Lung (tissue), 11 donors: ENCODE measurements at regions not wholly inside any gene's neighbourhood (a gene's known extent, or its start where the extent isn't known, plus 50 kb on each side); places are given as distances from the start of the nearest gene placed in this dataset.

Experiments used
- ATAC-seq: fragments of 200-7000 bp; cut with Tn5 transposase; one replicate; pipeline ENCODE4 v1.9.1; 2020; ENCODE audit warnings: moderate number of reproducible peaks; ENCODE audit not compliant: insufficient read depth, low FRiP score
- DNase-seq, 3 donors: peaks; one replicate each; pipeline ENCODE4 v3.0.0-alpha.2; 2013 to 2017
- H3K27ac ChIP-seq, 2 donors: one replicate each; pipeline ENCODE4 v1.5.1; 2013; ENCODE audit warnings: mild to moderate bottlenecking in 2 of 2, moderate library complexity in 2 of 2, control low read depth in 1 of 2, inconsistent platforms in 1 of 2, low read depth in 1 of 2, low read length in 1 of 2
- H3K27me3 ChIP-seq, 3 donors: one replicate each; pipeline ENCODE4 v1.5.1; 2013; ENCODE audit warnings: low read length in 2 of 3; ENCODE audit not compliant: control insufficient read depth in 3 of 3, insufficient read depth in 3 of 3
- H3K36me3 ChIP-seq, 4 donors: one replicate each; pipeline ENCODE4 v1.5.1; 2013; ENCODE audit warnings: low read length in 4 of 4, mild to moderate bottlenecking in 1 of 4, moderate library complexity in 1 of 4; ENCODE audit not compliant: control insufficient read depth in 4 of 4, insufficient read depth in 4 of 4
- H3K4me1 ChIP-seq, 5 donors: one replicate each; pipeline ENCODE4 v1.5.1; 2013; ENCODE audit warnings: low read length in 5 of 5, mild to moderate bottlenecking in 2 of 5, moderate library complexity in 1 of 5; ENCODE audit not compliant: control insufficient read depth in 5 of 5, insufficient read depth in 5 of 5
- H3K4me3 ChIP-seq: one replicate; pipeline ENCODE4 v1.5.1; 2013; ENCODE audit warnings: mild to moderate bottlenecking, control low read depth, moderate library complexity
- H3K9ac ChIP-seq, 2 donors: one replicate each; pipeline ENCODE4 v1.5.1; 2013; ENCODE audit warnings: low read length in 2 of 2, control low read depth in 1 of 2; ENCODE audit not compliant: insufficient read depth in 1 of 2
- H3K9me3 ChIP-seq, 4 donors: one replicate each; pipeline ENCODE4 v1.5.1; 2013; ENCODE audit warnings: low read length in 3 of 4, mild to moderate bottlenecking in 1 of 4, moderate library complexity in 1 of 4; ENCODE audit not compliant: control insufficient read depth in 4 of 4, insufficient read depth in 3 of 4
- WGBS, 2 donors: extraction: QIAGEN DNeasy Blood & Tissue Kit; methylation state at CpG; one replicate each; pipeline ENCODE4 v1.1.7; 2013; 5-methylcytosine and 5-hydroxymethylcytosine counted together
- TF ChIP-seq, protein P1 (sequence below): IDR thresholded peaks from 2 replicates; pipeline ENCODE4 v1.5.1; 2012; ENCODE audit warnings: mild to moderate bottlenecking; ENCODE audit errors: control extremely low read depth, extremely low read depth
- donor health status: control.
- donor health status: control.
- donor health status: Bipolar disorder and iron deficiency.
- donor health status: healthy.
- donor health status: DM: yes; HTN: yes; CAD: no.

DNA sequence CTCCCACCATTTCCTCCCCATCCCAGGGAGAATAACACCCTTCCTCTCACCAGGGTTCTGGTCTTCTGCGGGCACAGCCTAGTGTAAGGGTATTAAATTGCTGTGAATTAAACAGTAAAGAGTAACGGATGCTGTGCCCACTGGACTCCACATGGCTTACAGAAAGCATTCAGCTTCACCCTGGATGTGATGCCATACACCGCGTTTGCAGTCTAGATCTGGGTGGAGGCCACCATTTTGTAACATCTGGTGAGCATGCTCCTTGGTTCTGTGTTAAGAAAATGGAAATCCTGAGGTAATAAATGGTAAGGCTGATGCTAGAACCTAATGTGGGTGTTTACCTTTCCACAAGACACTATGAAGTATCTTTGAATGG lies 331.8 kb upstream of the B3GAT1 start:
- Histone ChIP-seq H3K4me1 (peaks cover 0 to 9% (median 0%) of the 10 kb centered on the region in 5 donors), H3K27me3 (peaks cover 0 to 6% (median 4%) of the 10 kb centered on the region in 3 donors), H3K4me3 (no peak overlapping the region), H3K9ac (no peak overlapping the region), H3K9me3 (peaks cover 0 to 2% (median 0%) of the 10 kb centered on the region in 4 donors), H3K27ac (no peak overlapping the region), H3K36me3 (no peaks in the 10 kb centered on the region)
- ATAC-seq (no peak), DNase-seq (no peak)
- 82 to 94% methylated on average over 4 of the region's 4 CpGs for WGBS, 2 donors
- TF ChIP-seq, protein P1, sequence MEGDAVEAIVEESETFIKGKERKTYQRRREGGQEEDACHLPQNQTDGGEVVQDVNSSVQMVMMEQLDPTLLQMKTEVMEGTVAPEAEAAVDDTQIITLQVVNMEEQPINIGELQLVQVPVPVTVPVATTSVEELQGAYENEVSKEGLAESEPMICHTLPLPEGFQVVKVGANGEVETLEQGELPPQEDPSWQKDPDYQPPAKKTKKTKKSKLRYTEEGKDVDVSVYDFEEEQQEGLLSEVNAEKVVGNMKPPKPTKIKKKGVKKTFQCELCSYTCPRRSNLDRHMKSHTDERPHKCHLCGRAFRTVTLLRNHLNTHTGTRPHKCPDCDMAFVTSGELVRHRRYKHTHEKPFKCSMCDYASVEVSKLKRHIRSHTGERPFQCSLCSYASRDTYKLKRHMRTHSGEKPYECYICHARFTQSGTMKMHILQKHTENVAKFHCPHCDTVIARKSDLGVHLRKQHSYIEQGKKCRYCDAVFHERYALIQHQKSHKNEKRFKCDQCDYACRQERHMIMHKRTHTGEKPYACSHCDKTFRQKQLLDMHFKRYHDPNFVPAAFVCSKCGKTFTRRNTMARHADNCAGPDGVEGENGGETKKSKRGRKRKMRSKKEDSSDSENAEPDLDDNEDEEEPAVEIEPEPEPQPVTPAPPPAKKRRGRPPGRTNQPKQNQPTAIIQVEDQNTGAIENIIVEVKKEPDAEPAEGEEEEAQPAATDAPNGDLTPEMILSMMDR = no peak

DNA sequence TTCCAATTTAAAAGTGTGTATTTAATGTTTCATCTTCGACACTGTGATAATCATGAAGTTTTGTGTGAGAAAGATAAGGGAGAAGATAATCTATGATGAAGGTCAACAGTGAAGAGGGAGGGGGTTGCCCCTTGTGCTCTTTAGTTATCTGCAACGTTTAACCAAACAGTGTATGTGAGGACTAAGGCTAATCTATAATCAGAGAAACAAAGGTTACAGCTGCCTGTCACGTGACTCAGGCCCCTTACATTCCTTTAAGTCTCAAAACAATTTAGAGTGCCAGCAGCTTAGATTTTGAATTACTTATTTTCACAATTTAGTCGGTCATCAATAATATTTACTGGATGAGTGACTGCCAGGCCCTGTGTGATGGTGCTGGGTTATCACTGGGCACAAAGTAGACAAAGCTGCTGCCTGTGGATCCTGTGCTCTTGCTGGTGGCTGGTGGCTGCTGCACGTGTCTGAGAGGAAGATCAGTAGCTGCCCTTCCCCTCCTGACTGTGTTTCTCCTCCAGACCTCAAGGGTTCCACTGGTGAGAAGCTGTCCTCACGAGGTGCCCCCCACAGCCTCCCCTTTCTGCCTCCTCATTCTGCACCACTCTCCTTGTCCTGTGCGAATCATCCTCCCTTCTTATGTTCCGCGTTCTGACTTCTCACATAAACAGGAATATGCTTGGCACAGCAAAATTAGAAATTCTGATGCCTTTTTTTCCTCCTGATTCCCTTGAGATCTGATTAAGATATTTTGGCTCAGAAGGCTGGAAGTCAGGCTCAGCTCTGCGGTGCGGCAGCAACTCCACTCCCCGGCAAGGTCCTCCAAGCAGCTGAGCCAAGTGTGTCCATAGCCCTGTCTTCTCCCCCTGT lies 331.1 kb upstream of the B3GAT1 start:
- TF ChIP-seq, protein P1 = no peak
- Histone ChIP-seq H3K27ac (no peak overlapping the region), H3K9me3 (peaks cover 0 to 2% (median 0%) of the 10 kb centered on the region in 4 donors), H3K4me3 (no peak overlapping the region), H3K9ac (no peak overlapping the region), H3K27me3 (peaks cover 0 to 6% (median 4%) of the 10 kb centered on the region in 3 donors), H3K4me1 (peaks cover 0 to 9% (median 0%) of the 10 kb centered on the region in 5 donors), H3K36me3 (no peaks in the 10 kb centered on the region)
- no peak for ATAC-seq
- no peak for DNase-seq
- WGBS, 2 donors = 49 to 62% methylated on average over 12 of the region's 12 CpGs

DNA sequence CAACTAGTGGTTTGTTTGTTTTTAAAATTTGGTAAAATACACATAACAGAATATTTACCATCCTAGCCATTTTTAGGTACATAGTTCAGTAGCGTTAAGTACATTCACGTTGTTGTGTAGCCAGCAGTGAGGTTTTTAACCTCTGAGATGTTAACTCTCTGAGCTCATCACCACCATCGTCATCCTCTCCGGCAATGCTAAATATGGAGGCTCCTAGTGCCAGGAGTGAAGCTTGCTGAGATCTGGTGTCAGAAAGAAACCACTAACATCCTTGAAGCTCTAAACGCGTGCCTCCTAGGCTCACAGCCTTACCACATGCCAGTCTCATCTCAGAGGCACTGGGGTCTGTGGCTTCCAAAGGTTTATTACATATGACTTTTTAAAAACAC lies 330.2 kb upstream of the B3GAT1 start:
- ATAC-seq = no peak

More for the DNA sequence above, 330.2 kb upstream of the B3GAT1 start:
- H3K27ac ChIP-seq = no peak overlapping the region
- H3K9me3 ChIP-seq = peaks cover 0 to 2% (median 0%) of the 10 kb centered on the region in 4 donors
- H3K27me3 ChIP-seq = peaks cover 0 to 6% (median 4%) of the 10 kb centered on the region in 3 donors
- H3K4me3 ChIP-seq = no peak overlapping the region
- no peaks in the 10 kb centered on the region for H3K36me3 ChIP-seq
- TF ChIP-seq, protein P1 = no peak
- no peak overlapping the region for H3K9ac ChIP-seq
- H3K4me1 ChIP-seq = peaks cover 0 to 9% (median 0%) of the 10 kb centered on the region in 5 donors
- 46 to 66% methylated on average over 6 of the region's 6 CpGs for WGBS, 2 donors
- no peak for DNase-seq
